WTC11 (cell line): ENCODE measurements at regions not wholly inside any gene's neighbourhood (a gene's known extent, or its start where the extent isn't known, plus 50 kb on each side); places are given as distances from the start of the nearest gene placed in this dataset.

Experiments used
- ATF3 ChIP-seq: sonication (generic); formaldehyde crosslinking; conservative IDR thresholded peaks from 2 replicates; pipeline ENCODE4 v1.8.1; 2022; ENCODE audit warnings: mild to moderate bottlenecking, missing genetic modification reagents
- CBFB ChIP-seq: sonication (generic); formaldehyde crosslinking; IDR thresholded peaks from 2 replicates; pipeline ENCODE4 v1.8.1; 2022; ENCODE audit warnings: mild to moderate bottlenecking, low read depth, missing genetic modification reagents
- CTCF ChIP-seq: fragments of 200-600 bp; IDR thresholded peaks from 2 replicates; pipeline ENCODE4 v1.8.0; 2022; ENCODE audit warnings: antibody characterized with exemption
- HMGXB4 ChIP-seq: sonication (generic); formaldehyde crosslinking; IDR thresholded peaks from 2 replicates; pipeline ENCODE4 v1.8.1; 2023; ENCODE audit warnings: mild to moderate bottlenecking, moderate library complexity, missing genetic modification reagents
- JUN ChIP-seq: sonication (generic); formaldehyde crosslinking; IDR thresholded peaks from 2 replicates; pipeline ENCODE4 v1.8.0; 2023; ENCODE audit warnings: mild to moderate bottlenecking, missing genetic modification reagents
- MAX ChIP-seq: sonication (generic); formaldehyde crosslinking; IDR thresholded peaks from 2 replicates; pipeline ENCODE4 v1.8.0; 2022; ENCODE audit warnings: mild to moderate bottlenecking, missing genetic modification reagents
- SMAD3 ChIP-seq: sonication (generic); formaldehyde crosslinking; IDR thresholded peaks from 2 replicates; pipeline ENCODE4 v1.8.0; 2022; ENCODE audit warnings: missing genetic modification reagents, mild to moderate bottlenecking, borderline replicate concordance
- SP1 ChIP-seq: sonication (generic); formaldehyde crosslinking; conservative IDR thresholded peaks from 2 replicates; pipeline ENCODE4 v1.8.1; 2022; ENCODE audit warnings: missing genetic modification reagents
- STAT6 ChIP-seq: sonication (generic); formaldehyde crosslinking; conservative IDR thresholded peaks from 2 replicates; pipeline ENCODE4 v1.8.1; 2023; ENCODE audit warnings: mild to moderate bottlenecking, low read depth, missing genetic modification reagents, moderate library complexity
- TEAD1 ChIP-seq: sonication (generic); formaldehyde crosslinking; IDR thresholded peaks from 2 replicates; pipeline ENCODE4 v1.8.0; 2022; ENCODE audit warnings: mild to moderate bottlenecking, missing genetic modification reagents
- USF2 ChIP-seq: sonication (generic); formaldehyde crosslinking; IDR thresholded peaks from 2 replicates; pipeline ENCODE4 v1.8.1; 2023; ENCODE audit warnings: mild to moderate bottlenecking, missing genetic modification reagents, moderate library complexity
- ZBTB43 ChIP-seq: sonication (generic); formaldehyde crosslinking; IDR thresholded peaks from 2 replicates; pipeline ENCODE4 v1.8.1; 2023; ENCODE audit warnings: mild to moderate bottlenecking, missing genetic modification reagents

GRCh38 chrX:16518131-16518530 is 131.8 kb upstream of the S100G start:
- TF ChIP-seq TEAD1 (CRISPR knock-in tag), result no peak
- no peak for TF ChIP-seq CBFB (CRISPR knock-in tag)
- no peak for TF ChIP-seq CTCF
- TF ChIP-seq JUN, result no peak
- no peak for TF ChIP-seq MAX (CRISPR knock-in tag)
- TF ChIP-seq HMGXB4, result no peak
- TF ChIP-seq ZBTB43 (CRISPR knock-in tag), result no peak
- no peak for TF ChIP-seq STAT6 (CRISPR knock-in tag)
- TF ChIP-seq SP1 (CRISPR knock-in tag), result no peak
- TF ChIP-seq USF2 (CRISPR knock-in tag), result no peak
- no peak for TF ChIP-seq SMAD3 (CRISPR knock-in tag)
- no peak for TF ChIP-seq ATF3 (CRISPR knock-in tag)
